ENCODE measurements at regions not wholly inside any gene's neighbourhood (a gene's known extent, or its start where the extent isn't known, plus 50 kb on each side); places are given as distances from the start of the nearest gene placed in this dataset.

DNA sequence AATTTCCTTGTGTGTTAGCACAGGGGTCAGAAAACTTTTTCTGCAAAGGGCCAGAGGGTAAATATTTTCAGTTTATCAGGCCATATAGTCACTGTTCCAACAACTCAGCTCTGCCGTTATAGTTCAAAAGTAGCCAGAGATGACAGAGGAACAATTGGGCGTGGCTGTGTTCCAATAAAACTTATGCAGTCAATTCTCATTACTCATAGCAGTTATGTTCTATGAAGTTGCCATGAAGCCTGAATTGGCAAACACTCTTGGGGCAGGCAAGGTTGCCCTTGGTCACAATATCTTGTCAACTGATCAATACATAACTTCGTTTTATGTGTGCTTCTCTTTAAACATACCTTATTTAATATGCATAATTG lies 304.2 kb downstream of the TFAP2C start:
- no peak for DNase-seq

DNA sequence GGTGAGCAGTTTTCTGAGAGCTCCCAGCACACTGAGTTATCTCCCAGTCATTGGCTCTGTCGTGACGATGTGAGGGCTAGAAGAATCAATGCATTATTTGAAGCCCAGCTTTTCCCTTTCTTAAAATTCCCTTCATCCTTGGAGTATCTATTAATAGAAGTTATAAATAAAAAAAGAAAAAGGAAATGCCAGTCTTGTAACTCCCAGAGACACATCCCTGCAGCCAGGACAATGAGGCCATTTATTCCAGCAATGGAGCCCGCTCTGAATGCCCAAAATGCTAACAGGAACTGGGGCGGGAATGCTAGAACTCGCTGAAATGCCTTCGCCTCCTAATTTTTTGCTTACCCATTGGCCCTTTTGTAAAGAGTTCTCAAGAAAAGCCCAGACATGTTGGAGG lies 305.8 kb downstream of the TFAP2C start:
- 55 to 61% methylated on average over 6 of the region's 6 CpGs for WGBS, 2 donors
- TF ChIP-seq, protein P1, sequence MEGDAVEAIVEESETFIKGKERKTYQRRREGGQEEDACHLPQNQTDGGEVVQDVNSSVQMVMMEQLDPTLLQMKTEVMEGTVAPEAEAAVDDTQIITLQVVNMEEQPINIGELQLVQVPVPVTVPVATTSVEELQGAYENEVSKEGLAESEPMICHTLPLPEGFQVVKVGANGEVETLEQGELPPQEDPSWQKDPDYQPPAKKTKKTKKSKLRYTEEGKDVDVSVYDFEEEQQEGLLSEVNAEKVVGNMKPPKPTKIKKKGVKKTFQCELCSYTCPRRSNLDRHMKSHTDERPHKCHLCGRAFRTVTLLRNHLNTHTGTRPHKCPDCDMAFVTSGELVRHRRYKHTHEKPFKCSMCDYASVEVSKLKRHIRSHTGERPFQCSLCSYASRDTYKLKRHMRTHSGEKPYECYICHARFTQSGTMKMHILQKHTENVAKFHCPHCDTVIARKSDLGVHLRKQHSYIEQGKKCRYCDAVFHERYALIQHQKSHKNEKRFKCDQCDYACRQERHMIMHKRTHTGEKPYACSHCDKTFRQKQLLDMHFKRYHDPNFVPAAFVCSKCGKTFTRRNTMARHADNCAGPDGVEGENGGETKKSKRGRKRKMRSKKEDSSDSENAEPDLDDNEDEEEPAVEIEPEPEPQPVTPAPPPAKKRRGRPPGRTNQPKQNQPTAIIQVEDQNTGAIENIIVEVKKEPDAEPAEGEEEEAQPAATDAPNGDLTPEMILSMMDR (IDR thresholded peaks at IDR 0.05) = no peak
- Histone ChIP-seq H3K4me1 (no peaks in the 10 kb centered on the region), H3K4me3 (no peak overlapping the region), H3K27ac (no peak overlapping the region), H3K36me3 (no peaks in the 10 kb centered on the region), H3K9me3 (no peaks in the 10 kb centered on the region), H3K27me3 (peaks cover 0 to 58% (median 42%) of the 10 kb centered on the region in 7 donors)
- DNase-seq (no peak), ATAC-seq (no peak)
- intact Hi-C loops (cut with DNase I) = no loop called here

More for the DNA sequence above, 304.2 kb downstream of the TFAP2C start:
- Histone ChIP-seq H3K27me3 (peaks cover 5 to 66% (median 52%) of the 10 kb centered on the region in 7 donors), H3K27ac (no peak overlapping the region), H3K36me3 (no peaks in the 10 kb centered on the region), H3K4me1 (no peaks in the 10 kb centered on the region), H3K9me3 (no peaks in the 10 kb centered on the region), H3K4me3 (no peak overlapping the region)
- TF ChIP-seq, protein P1 (IDR thresholded peaks at IDR 0.05) = no peak
- 74 to 83% methylated on average over 3 of the region's 3 CpGs for WGBS, 2 donors
- no peak for ATAC-seq
- intact Hi-C loops (cut with DNase I) = no loop called here

DNA sequence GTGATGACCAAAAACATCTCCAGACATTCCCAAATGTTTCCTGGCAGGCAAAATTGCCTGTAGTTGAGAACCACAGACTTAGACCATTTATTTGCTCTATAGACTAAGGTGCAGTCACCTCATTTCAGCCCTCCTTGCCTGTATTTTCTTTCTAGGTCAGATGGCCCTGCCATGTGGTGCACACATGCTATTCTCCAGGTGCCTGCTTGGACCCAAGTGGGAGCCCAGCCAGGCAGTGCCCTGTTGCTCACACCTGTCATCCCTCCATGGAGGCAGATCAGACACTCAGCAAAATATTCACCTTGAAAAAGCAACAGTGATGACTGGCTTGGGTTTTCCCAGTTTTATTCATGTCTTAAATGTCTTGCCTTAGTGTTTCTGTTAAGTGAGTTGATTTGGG lies 311.4 kb downstream of the TFAP2C start:
- H3K4me1 ChIP-seq = no peaks in the 10 kb centered on the region
- DNase-seq (no peak), ATAC-seq (no peak)
- peaks cover 0 to 58% (median 27%) of the 10 kb centered on the region in 7 donors for H3K27me3 ChIP-seq
- H3K4me3 ChIP-seq = no peak overlapping the region
- intact Hi-C loops (cut with DNase I) = no loop called here
- H3K36me3 ChIP-seq = no peaks in the 10 kb centered on the region
- H3K27ac ChIP-seq = no peak overlapping the region
- H3K9me3 ChIP-seq = no peaks in the 10 kb centered on the region
- TF ChIP-seq, protein P1 (IDR thresholded peaks at IDR 0.05) = no peak

DNA sequence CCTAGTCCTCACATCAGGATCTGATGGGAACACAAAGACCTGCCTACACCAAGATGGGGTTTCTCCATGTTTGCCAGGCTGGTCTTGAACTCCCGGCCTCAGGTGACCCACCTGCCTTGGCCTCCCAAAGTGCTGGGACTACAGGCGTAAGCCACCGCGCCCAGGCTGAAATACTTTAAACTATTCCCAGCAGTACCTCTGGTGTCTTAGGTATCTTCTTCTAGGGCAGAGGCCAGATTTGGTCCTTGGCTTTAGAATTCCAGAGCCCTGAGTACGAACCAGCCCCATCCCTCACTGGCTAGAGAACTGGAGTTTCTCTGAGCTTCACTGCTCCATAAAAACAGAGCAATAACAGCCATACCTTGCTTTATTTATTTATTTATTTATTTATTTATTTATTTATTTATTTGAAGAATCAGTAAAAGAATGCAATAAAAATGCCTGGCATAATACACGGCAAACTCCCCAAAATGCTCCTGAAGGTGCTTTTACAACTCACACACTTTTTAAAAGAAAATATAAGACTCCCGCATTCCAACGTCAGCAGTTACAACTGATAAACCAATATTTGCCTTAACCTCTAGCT lies 312.1 kb downstream of the TFAP2C start:
- DNase-seq (no peak), ATAC-seq (no peak)
- H3K36me3 ChIP-seq = no peaks in the 10 kb centered on the region
- TF ChIP-seq, protein P1 (IDR thresholded peaks at IDR 0.05) = no peak
- H3K27ac ChIP-seq = no peak overlapping the region
- H3K9me3 ChIP-seq = no peaks in the 10 kb centered on the region
- intact Hi-C loops (cut with DNase I) = no loop called here
- peaks cover 0 to 59% (median 25%) of the 10 kb centered on the region in 7 donors for H3K27me3 ChIP-seq
- WGBS, 2 donors = 74 to 82% methylated on average over 8 of the region's 8 CpGs
- no peaks in the 10 kb centered on the region for H3K4me1 ChIP-seq
- H3K4me3 ChIP-seq = no peak overlapping the region
